Adipocyte (in vitro differentiated cells): ENCODE measurements at regions not wholly inside any gene's neighbourhood (a gene's known extent, or its start where the extent isn't known, plus 50 kb on each side); places are given as distances from the start of the nearest gene placed in this dataset.

Experiments
- DNase-seq: peaks from one replicate; pipeline ENCODE4 v3.0.0-alpha.2; 2015; ENCODE audit warnings: low read depth
- H3K27me3 ChIP-seq: replicated peaks from 2 replicates; pipeline ENCODE4 v1.7.0; 2013; ENCODE audit warnings: mild to moderate bottlenecking, low read length, moderate library complexity; ENCODE audit not compliant: control insufficient read depth, insufficient read depth
- H3K36me3 ChIP-seq: 2 replicates; pipeline ENCODE4 v1.7.0; 2013; ENCODE audit warnings: low read length, mild to moderate bottlenecking, moderate library complexity; ENCODE audit not compliant: control insufficient read depth, insufficient read depth, severe bottlenecking
- H3K4me1 ChIP-seq: 2 replicates; pipeline ENCODE4 v1.7.0; 2013; ENCODE audit warnings: mild to moderate bottlenecking, low read length, moderate library complexity; ENCODE audit not compliant: control insufficient read depth, insufficient read depth
- H3K4me3 ChIP-seq: 2 replicates; pipeline ENCODE4 v1.7.0; 2013; ENCODE audit warnings: mild to moderate bottlenecking, low read length, moderate library complexity
- H3K9ac ChIP-seq: 2 replicates; pipeline ENCODE4 v1.7.0; 2013; ENCODE audit warnings: mild to moderate bottlenecking, low read length, moderate library complexity
- H3K9me3 ChIP-seq: 2 replicates; pipeline ENCODE4 v1.7.0; 2013; ENCODE audit warnings: mild to moderate bottlenecking, low read length, moderate library complexity; ENCODE audit not compliant: control insufficient read depth

- Histone ChIP-seq H3K9ac (no peak overlapping the region), H3K36me3 (no peaks in the 10 kb centered on the region), H3K4me3 (no peak overlapping the region), H3K9me3 (no peaks in the 10 kb centered on the region), H3K27me3 (no peaks in the 10 kb centered on the region), H3K4me1 (peaks cover 14% of the 10 kb centered on the region)
- DNase-seq = no peak
Observed at GRCh38 chr6:137334094-137334493, 114.9 kb upstream of the IFNGR1 start.

DNA sequence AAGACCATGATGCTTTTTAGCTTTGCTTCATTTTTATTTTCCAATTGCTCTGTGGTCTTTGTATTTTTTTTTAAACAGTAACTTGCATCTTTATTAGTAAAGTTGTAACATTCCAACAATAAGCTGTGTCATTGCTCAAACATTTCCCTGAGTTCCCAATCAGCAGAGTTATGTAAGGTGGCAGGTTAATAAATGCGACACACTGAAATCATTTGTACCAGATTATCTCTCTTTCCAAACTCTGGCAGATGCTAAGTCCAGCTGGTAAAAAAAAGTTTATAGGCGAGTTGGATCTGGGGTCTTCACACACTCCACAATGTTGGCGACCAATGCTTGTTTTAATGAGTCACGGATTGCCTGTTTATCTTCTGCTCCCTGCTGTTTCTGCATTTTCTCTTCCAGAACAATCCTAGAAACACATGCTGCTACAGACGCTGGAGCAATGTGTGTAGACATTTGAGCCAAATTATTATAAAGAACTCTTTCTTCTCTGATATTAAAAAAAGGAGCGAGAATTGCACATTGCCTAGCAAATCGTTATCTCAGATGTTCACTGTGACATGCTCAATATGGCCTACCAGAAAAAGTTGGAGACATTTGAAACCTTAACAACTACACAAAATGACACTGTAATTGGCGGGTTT, 113.6 kb upstream of the IFNGR1 start:
- Histone ChIP-seq H3K36me3 (no peaks in the 10 kb centered on the region), H3K9me3 (no peaks in the 10 kb centered on the region), H3K4me3 (peak overlapping the region; percentile 27), H3K4me1 (peaks cover 14% of the 10 kb centered on the region), H3K27me3 (no peaks in the 10 kb centered on the region), H3K9ac (no peak overlapping the region)
- no peak for DNase-seq

DNA sequence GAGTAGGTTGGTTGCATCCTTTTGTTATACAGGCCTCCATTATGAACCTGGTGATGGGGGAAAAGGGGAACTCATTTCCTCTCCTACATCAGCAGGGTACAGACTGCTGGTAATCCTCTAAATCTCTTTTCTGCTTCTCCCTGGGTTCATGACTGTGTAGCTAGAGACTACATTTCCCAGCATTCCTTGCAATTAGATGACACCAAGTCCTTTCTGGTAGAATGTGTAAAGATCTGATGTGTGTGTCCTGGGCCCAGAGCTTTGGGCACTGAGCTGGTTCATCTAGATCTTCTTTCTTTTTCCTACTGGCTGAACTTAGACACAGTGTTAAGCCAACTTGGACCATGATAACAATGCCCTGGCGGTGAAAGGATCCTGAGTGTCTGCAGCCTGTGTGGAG, 104.7 kb upstream of the IFNGR1 start:
- Histone ChIP-seq H3K27me3 (no peaks in the 10 kb centered on the region), H3K9me3 (no peaks in the 10 kb centered on the region), H3K36me3 (no peaks in the 10 kb centered on the region), H3K9ac (no peak overlapping the region), H3K4me3 (no peak overlapping the region), H3K4me1 (no peaks in the 10 kb centered on the region)
- DNase-seq = no peak

- Histone ChIP-seq H3K27me3 (no peaks in the 10 kb centered on the region), H3K9me3 (no peaks in the 10 kb centered on the region), H3K4me3 (no peak overlapping the region), H3K9ac (no peak overlapping the region), H3K36me3 (no peaks in the 10 kb centered on the region), H3K4me1 (peaks cover 13% of the 10 kb centered on the region)
- no peak for DNase-seq
Observed at GRCh38 chr6:137320271-137320670, 101.1 kb upstream of the IFNGR1 start.

- no peak overlapping the region for H3K4me3 ChIP-seq
- H3K27me3 ChIP-seq = no peaks in the 10 kb centered on the region
- H3K9ac ChIP-seq = no peak overlapping the region
- H3K36me3 ChIP-seq = no peaks in the 10 kb centered on the region
- no peaks in the 10 kb centered on the region for H3K9me3 ChIP-seq
- peaks cover 36% of the 10 kb centered on the region for H3K4me1 ChIP-seq
- DNase-seq = peak; percentile 70
Observed at GRCh38 chr6:137316626-137317025, 97.4 kb upstream of the IFNGR1 start.

DNA sequence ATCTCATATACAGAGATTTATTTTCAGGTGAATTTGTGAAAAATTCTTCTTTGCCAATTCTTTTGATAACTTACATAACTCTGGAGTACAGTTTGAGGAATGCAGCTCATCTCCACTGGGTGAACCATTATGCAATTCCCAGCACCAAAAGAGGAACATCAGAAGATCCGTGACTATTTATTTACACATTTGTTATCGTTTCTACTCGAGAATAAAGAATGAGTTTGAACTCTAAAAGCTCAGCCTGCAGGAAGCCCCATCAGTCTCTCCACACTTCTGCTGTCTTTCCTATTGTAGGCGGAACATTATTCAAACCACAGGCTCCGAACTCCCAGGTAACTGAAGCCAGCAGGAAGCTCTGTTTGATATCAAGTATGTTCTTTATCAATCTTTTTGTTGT, 95.9 kb upstream of the IFNGR1 start:
- Histone ChIP-seq H3K27me3 (no peaks in the 10 kb centered on the region), H3K36me3 (no peaks in the 10 kb centered on the region), H3K4me1 (peaks cover 36% of the 10 kb centered on the region), H3K4me3 (peak overlapping the region; percentile 18), H3K9ac (no peak overlapping the region), H3K9me3 (no peaks in the 10 kb centered on the region)
- DNase-seq = no peak

- Histone ChIP-seq H3K27me3 (no peaks in the 10 kb centered on the region), H3K9me3 (no peaks in the 10 kb centered on the region), H3K4me1 (peaks cover 36% of the 10 kb centered on the region), H3K36me3 (no peaks in the 10 kb centered on the region), H3K4me3 (peak overlapping the region; percentile 77), H3K9ac (peak overlapping the region; percentile 19)
- DNase-seq = peak; percentile 91
Observed at GRCh38 chr6:137313928-137314855, 95.0 kb upstream of the IFNGR1 start.

- H3K4me1 ChIP-seq = peaks cover 36% of the 10 kb centered on the region
- H3K27me3 ChIP-seq = no peaks in the 10 kb centered on the region
- H3K9me3 ChIP-seq = no peaks in the 10 kb centered on the region
- no peak for DNase-seq
- no peak overlapping the region for H3K9ac ChIP-seq
- H3K36me3 ChIP-seq = no peaks in the 10 kb centered on the region
- no peak overlapping the region for H3K4me3 ChIP-seq
Observed at GRCh38 chr6:137313211-137313610, 94.0 kb upstream of the IFNGR1 start.

DNA sequence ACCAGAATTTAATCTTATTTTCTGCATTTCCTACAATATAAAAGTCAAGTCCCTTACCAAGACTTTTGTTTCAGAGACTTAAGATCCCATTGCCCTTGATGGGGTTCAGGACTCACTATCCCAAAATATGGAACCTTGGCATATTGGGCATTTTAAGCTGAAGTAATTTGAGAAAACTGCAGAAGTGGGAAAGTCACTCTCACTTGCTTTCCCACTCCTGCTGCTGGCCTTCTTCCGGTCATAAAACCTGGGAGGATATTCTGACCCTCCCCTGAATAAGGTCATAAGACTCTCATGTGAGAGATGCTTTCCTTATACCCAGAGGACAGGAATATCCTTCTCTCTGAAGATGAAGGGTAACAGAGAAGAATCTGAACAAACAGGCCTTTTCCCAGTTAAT, 92.8 kb upstream of the IFNGR1 start:
- DNase-seq = no peak
- Histone ChIP-seq H3K36me3 (no peaks in the 10 kb centered on the region), H3K4me1 (peaks cover 34% of the 10 kb centered on the region), H3K4me3 (no peak overlapping the region), H3K27me3 (no peaks in the 10 kb centered on the region), H3K9ac (no peak overlapping the region), H3K9me3 (no peaks in the 10 kb centered on the region)

DNA sequence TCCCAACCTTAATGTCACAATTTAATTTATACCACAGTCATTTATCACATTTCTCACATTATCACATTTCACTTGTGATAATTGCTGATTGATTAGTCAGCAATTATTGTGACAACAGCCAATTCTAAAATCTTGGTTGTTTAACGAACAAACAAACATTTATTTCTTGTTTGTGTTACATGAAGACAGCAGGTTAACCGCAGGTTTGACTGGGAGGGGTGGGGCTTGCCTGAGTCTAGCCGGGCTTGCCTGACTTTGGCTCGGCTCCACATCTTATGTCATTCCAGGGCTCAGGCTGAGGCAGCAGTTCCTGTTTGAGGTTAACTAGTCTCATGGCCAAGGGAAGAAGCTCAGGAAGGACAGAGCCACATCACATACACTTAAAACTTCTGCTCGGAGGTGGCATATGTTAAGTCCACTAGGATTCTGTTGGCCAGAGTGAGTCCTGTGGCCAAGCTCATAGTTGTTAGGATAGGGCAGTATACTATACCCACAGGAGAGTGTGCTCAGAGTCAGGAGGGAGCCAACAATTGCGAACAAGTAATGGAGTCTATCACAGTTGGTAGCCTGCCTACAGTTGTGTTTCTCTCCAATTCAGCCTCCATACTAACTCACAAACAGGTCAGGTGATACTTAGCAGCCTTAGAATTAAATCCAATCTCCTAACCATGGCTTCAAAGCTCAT, 90.0 kb upstream of the IFNGR1 start:
- H3K9ac ChIP-seq = no peak overlapping the region
- no peaks in the 10 kb centered on the region for H3K9me3 ChIP-seq
- DNase-seq = peak; percentile 32
- peaks cover 12% of the 10 kb centered on the region for H3K4me1 ChIP-seq
- H3K27me3 ChIP-seq = no peaks in the 10 kb centered on the region
- H3K36me3 ChIP-seq = no peaks in the 10 kb centered on the region
- H3K4me3 ChIP-seq = no peak overlapping the region

- no peaks in the 10 kb centered on the region for H3K27me3 ChIP-seq
- H3K4me3 ChIP-seq = no peak overlapping the region
- H3K36me3 ChIP-seq = no peaks in the 10 kb centered on the region
- no peaks in the 10 kb centered on the region for H3K9me3 ChIP-seq
- H3K4me1 ChIP-seq = no peaks in the 10 kb centered on the region
- no peak overlapping the region for H3K9ac ChIP-seq
- DNase-seq = no peak
Observed at GRCh38 chr6:137307163-137307854, 88.1 kb upstream of the IFNGR1 start.
